Gastrocnemius medialis (tissue), 4 donors: ENCODE measurements at regions not wholly inside any gene's neighbourhood (a gene's known extent, or its start where the extent isn't known, plus 50 kb on each side); places are given as distances from the start of the nearest gene placed in this dataset.

Source experiments
- ATAC-seq, 2 donors: fragments of 150-250 bp; one replicate each; pipeline ENCODE4 v1.9.1; 2016
- DNase-seq, 2 donors: peaks; one replicate each; pipeline ENCODE4 v3.0.0-alpha.2; 2019
- H3K27ac ChIP-seq, 4 donors: fragments of 200-600 bp; sonication (generic); 1 replicate in 1 of 4; 2 replicates in 3 of 4; pipeline ENCODE4 v1.5.1; 2016 to 2018; ENCODE audit warnings: mild to moderate bottlenecking in 2 of 4, moderate library complexity in 1 of 4
- H3K27me3 ChIP-seq, 3 donors: fragments of 200-600 bp; sonication (generic) in 2 of 3; 1 replicate in 1 of 3; 2 replicates in 2 of 3; pipeline versions ENCODE4 v1.5.1 to v1.6.0; 2016 to 2019; ENCODE audit warnings: mild to moderate bottlenecking in 1 of 3, moderate library complexity in 1 of 3
- H3K36me3 ChIP-seq, 2 donors: fragments of 200-600 bp; sonication (generic) in 1 of 2; one replicate each; pipeline ENCODE4 v1.5.1; 2017 to 2018
- H3K4me1 ChIP-seq, 2 donors: fragments of 200-600 bp; sonication (generic) in 1 of 2; one replicate each; pipeline ENCODE4 v1.5.1; 2016 to 2017; ENCODE audit warnings: mild to moderate bottlenecking in 2 of 2
- H3K4me3 ChIP-seq, 4 donors: fragments of 200-600 bp; sonication (generic) in 3 of 4; 1 replicate in 1 of 4; 2 replicates in 3 of 4; pipeline ENCODE4 v1.5.1; 2016 to 2019; ENCODE audit warnings: mild to moderate bottlenecking in 2 of 4
- H3K9me3 ChIP-seq, 3 donors: fragments of 200-600 bp; sonication (generic) in 2 of 3; 1 replicate in 1 of 3; 2 replicates in 2 of 3; pipeline ENCODE4 v1.5.1; 2016 to 2019
- CTCF ChIP-seq, 5 experiments: fragments of 450-650 bp in 3 of 5; fragments of 200-600 bp in 2 of 5; sonication (generic) in 2 of 5; IDR thresholded peaks in 4 of 5; conservative IDR thresholded peaks in 1 of 5; 1 replicate in 4 of 5; 2 replicates in 1 of 5; pipeline ENCODE4 v1.5.1; 2016 to 2019; ENCODE audit warnings: antibody characterized with exemption in 5 of 5, mild to moderate bottlenecking in 3 of 5, moderate library complexity in 3 of 5
- POLR2A ChIP-seq, 2 donors: fragments of 450-650 bp; IDR thresholded peaks; one replicate each; pipeline ENCODE4 v1.6.1; 2017; ENCODE audit warnings: antibody characterized with exemption in 2 of 2, mild to moderate bottlenecking in 2 of 2, moderate library complexity in 2 of 2
- in situ Hi-C, 4 donors: fragments of 200-750 bp; cut with MboI; loops; one replicate each; pipeline versions ENCODE4 v1.15.0 to v1.8.0; 2017; ENCODE audit warnings: low sequenced_read_pairs in 4 of 4
- intact Hi-C: fragments of 100-400 bp; cut with DNase I; formaldehyde crosslinking; loops from one replicate; pipeline ENCODE4 v1.15.1; 2023; ENCODE audit warnings: low total_unique reads

DNA sequence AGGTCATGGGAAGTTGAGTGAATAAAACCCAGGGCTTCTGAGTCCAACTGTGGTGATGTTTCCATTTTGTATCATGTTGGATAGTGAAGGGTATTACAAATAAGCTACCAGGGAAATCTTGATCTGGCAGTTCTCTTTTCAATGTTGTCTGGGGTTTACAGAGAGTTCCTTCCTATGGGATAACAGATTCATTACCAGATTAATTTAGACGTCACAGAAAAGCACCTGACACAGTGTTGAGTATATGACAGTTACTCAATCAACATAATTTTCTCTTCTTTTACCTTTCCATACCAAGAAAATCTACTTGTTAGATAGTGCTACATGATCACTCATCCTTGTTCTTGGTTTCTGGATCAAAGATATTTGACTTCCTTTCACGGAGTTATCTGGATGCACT is 270.9 kb downstream of the ACTL7B start:
- H3K4me1 ChIP-seq, result no peaks in the 10 kb centered on the region
- no peaks in the 10 kb centered on the region for H3K27me3 ChIP-seq
- in situ Hi-C loops (no loop called here), intact Hi-C loops (no loop called here)
- H3K4me3 ChIP-seq, result no peak overlapping the region
- no peak overlapping the region for H3K27ac ChIP-seq
- no peak for ATAC-seq
- no peak for DNase-seq
- no peaks in the 10 kb centered on the region for H3K36me3 ChIP-seq
- TF ChIP-seq CTCF (IDR thresholded peaks at IDR 0.05 in 4 of 5, conservative IDR thresholded peaks at IDR 0.05 in 1 of 5) (no peak), POLR2A (IDR thresholded peaks at IDR 0.05) (no peak)
- no peaks in the 10 kb centered on the region for H3K9me3 ChIP-seq

- H3K27ac ChIP-seq, result no peak overlapping the region
- no peaks in the 10 kb centered on the region for H3K9me3 ChIP-seq
- no peaks in the 10 kb centered on the region for H3K27me3 ChIP-seq
- H3K4me3 ChIP-seq, result no peak overlapping the region
- no peak for TF ChIP-seq POLR2A (IDR thresholded peaks at IDR 0.05)
- no peak for TF ChIP-seq CTCF (IDR thresholded peaks at IDR 0.05 in 4 of 5, conservative IDR thresholded peaks at IDR 0.05 in 1 of 5)
- H3K36me3 ChIP-seq, result no peaks in the 10 kb centered on the region
- H3K4me1 ChIP-seq, result no peaks in the 10 kb centered on the region
- in situ Hi-C loops (no loop called here), intact Hi-C loops (no loop called here)
- ATAC-seq (no peak), DNase-seq (no peak)
Observed at GRCh38 chr9:108582726-108583125, 273.1 kb downstream of the ACTL7B start.

GRCh38 chr9:108579757-108580439 is 275.9 kb downstream of the ACTL7B start:
- no peak for ATAC-seq
- H3K9me3 ChIP-seq, result no peaks in the 10 kb centered on the region
- no peak for DNase-seq
- H3K4me3 ChIP-seq, result no peak overlapping the region
- in situ Hi-C loops (no loop called here), intact Hi-C loops (no loop called here)
- TF ChIP-seq CTCF (IDR thresholded peaks at IDR 0.05 in 4 of 5, conservative IDR thresholded peaks at IDR 0.05 in 1 of 5) (no peak), POLR2A (IDR thresholded peaks at IDR 0.05) (no peak)
- no peaks in the 10 kb centered on the region for H3K36me3 ChIP-seq
- H3K4me1 ChIP-seq, result no peaks in the 10 kb centered on the region
- no peaks in the 10 kb centered on the region for H3K27me3 ChIP-seq
- no peak overlapping the region for H3K27ac ChIP-seq

- intact Hi-C loops (no loop called here), in situ Hi-C loops (no loop called here)
- Histone ChIP-seq H3K36me3 (no peaks in the 10 kb centered on the region), H3K27ac (no peak overlapping the region), H3K9me3 (no peaks in the 10 kb centered on the region), H3K4me3 (no peak overlapping the region), H3K4me1 (no peaks in the 10 kb centered on the region), H3K27me3 (no peaks in the 10 kb centered on the region)
- no peak for DNase-seq
- no peak for ATAC-seq
- TF ChIP-seq POLR2A (IDR thresholded peaks at IDR 0.05) (no peak), CTCF (IDR thresholded peaks at IDR 0.05 in 4 of 5, conservative IDR thresholded peaks at IDR 0.05 in 1 of 5) (no peak)
Observed at GRCh38 chr9:108575276-108575675, 280.5 kb downstream of the ACTL7B start.

DNA sequence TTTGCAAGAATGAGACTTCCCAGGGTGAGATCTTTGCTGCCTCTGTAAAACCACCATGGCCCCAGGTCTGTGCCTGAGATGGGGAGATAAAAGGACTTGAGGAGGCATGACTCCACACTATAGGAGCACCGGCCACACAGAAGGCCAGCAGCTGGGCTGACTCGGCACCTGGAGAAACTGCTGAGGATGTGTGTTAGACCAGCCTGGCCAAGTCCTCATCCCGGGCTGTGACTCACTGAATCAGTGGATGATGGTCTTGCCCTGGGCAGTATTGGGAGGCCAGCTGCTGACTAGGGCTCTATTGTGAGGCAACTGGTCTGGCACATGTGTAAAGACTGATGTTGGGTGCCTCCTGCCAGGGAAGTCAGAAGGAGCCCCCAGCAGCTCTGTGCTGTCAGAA is 286.2 kb downstream of the ACTL7B start:
- in situ Hi-C loops, result loop anchor here (5.0 to 25.0 kb wide), 4 partner anchors 105 to 1107 kb away; no protein-coding TSS in a partner anchor
- Histone ChIP-seq H3K27ac (no peak overlapping the region), H3K36me3 (no peaks in the 10 kb centered on the region), H3K9me3 (no peaks in the 10 kb centered on the region), H3K4me1 (peaks cover 0 to 23% of the 10 kb centered on the region in 2 donors), H3K4me3 (no peak overlapping the region), H3K27me3 (no peaks in the 10 kb centered on the region)
- intact Hi-C loops, result loop anchor here (5.0 to 10.0 kb wide), 3 partner anchors 297 to 1082 kb away; partner anchors contain the start of gene KLF4
- TF ChIP-seq CTCF (IDR thresholded peaks at IDR 0.05 in 4 of 5, conservative IDR thresholded peaks at IDR 0.05 in 1 of 5), result no peak
- TF ChIP-seq POLR2A (IDR thresholded peaks at IDR 0.05), result no peak
- DNase-seq (peak in 1 of 2 donors; percentile 26), ATAC-seq (peak; percentile 20 to 46)
